WTC11 (cell line): ENCODE measurements at regions not wholly inside any gene's neighbourhood (a gene's known extent, or its start where the extent isn't known, plus 50 kb on each side); places are given as distances from the start of the nearest gene placed in this dataset.

ENCODE experiments used
- ATAC-seq: fragments of 200-7000 bp; cut with Tn5 transposase; 2 replicates; pipeline ENCODE4 v1.10.0; 2021; ENCODE audit warnings: mild to moderate bottlenecking, moderate library complexity
- CTCF ChIA-PET: fragments of 300-600 bp; sonication (Branson Sonifier 250); formaldehyde crosslinking; loops from one replicate; lab custom pipeline; 2021; ENCODE audit warnings: antibody characterized with exemption; lab: Charles Lee
- POLR2A ChIA-PET: fragments of 350-600 bp; sonication (Branson Sonifier 250); formaldehyde crosslinking; loops from one replicate; lab custom pipeline; 2021; ENCODE audit warnings: antibody characterized with exemption; lab: Charles Lee
- DNase-seq: peaks from one replicate; pipeline ENCODE4 v3.0.0; 2021; ENCODE audit warnings: low spot score
- H3K27ac Mint-ChIP-seq: 2 replicates; pipeline ENCODE4 v1.8.0; 2021; ENCODE audit warnings: mixed read lengths
- H3K27me3 Mint-ChIP-seq: 2 replicates; pipeline ENCODE4 v1.8.0; 2021; ENCODE audit warnings: low read depth, mild to moderate bottlenecking, moderate library complexity, mixed read lengths
- H3K36me3 Mint-ChIP-seq: 2 replicates; pipeline ENCODE4 v1.8.0; 2021; ENCODE audit warnings: mixed read lengths
- H3K4me1 Mint-ChIP-seq: 2 replicates; pipeline ENCODE4 v1.8.0; 2022; ENCODE audit warnings: mixed read lengths
- H3K4me3 Mint-ChIP-seq: 2 replicates; pipeline ENCODE4 v1.8.0; 2021; ENCODE audit warnings: mild to moderate bottlenecking, moderate library complexity, mixed read lengths
- H3K9me3 Mint-ChIP-seq: 2 replicates; pipeline ENCODE4 v1.8.0; 2021; ENCODE audit warnings: mixed read lengths
- CDX4 ChIP-seq: fragments of 250-450 bp; sonication (Bioruptor Pico); IDR thresholded peaks from 2 replicates; pipeline ENCODE4 v1.9.0; 2021; ENCODE audit warnings: moderate library complexity, mild to moderate bottlenecking, inconsistent platforms, borderline replicate concordance
- CTCF ChIP-seq: fragments of 200-600 bp; IDR thresholded peaks from 2 replicates; pipeline ENCODE4 v1.8.0; 2022; ENCODE audit warnings: antibody characterized with exemption
- FOXP1 ChIP-seq: sonication (generic); formaldehyde crosslinking; IDR thresholded peaks from 2 replicates; pipeline ENCODE4 v1.8.0; 2022; ENCODE audit warnings: missing genetic modification reagents, mild to moderate bottlenecking, moderate library complexity, borderline replicate concordance
- KAT7 ChIP-seq: sonication (generic); formaldehyde crosslinking; IDR thresholded peaks from 2 replicates; pipeline ENCODE4 v1.8.1; 2023; ENCODE audit warnings: missing genetic modification reagents, mild to moderate bottlenecking, borderline replicate concordance
- MXD4 ChIP-seq: fragments of 250-450 bp; sonication (Bioruptor Pico); IDR thresholded peaks from 2 replicates; pipeline ENCODE4 v1.8.0; 2021; ENCODE audit warnings: mild to moderate bottlenecking, moderate library complexity, borderline replicate concordance
- MYBL2 ChIP-seq: sonication (generic); formaldehyde crosslinking; IDR thresholded peaks from 2 replicates; pipeline ENCODE4 v1.8.1; 2023; ENCODE audit warnings: mild to moderate bottlenecking, moderate library complexity, missing genetic modification reagents
- NR1H2 ChIP-seq: sonication (generic); formaldehyde crosslinking; IDR thresholded peaks from 2 replicates; pipeline ENCODE4 v1.9.0; 2021; ENCODE audit warnings: mild to moderate bottlenecking, moderate library complexity, missing genetic modification reagents
- PRRX2 ChIP-seq: fragments of 250-450 bp; sonication (Bioruptor Pico); IDR thresholded peaks from 2 replicates; pipeline ENCODE4 v1.8.0; 2021; ENCODE audit warnings: mild to moderate bottlenecking
- SP1 ChIP-seq: sonication (generic); formaldehyde crosslinking; conservative IDR thresholded peaks from 2 replicates; pipeline ENCODE4 v1.8.1; 2022; ENCODE audit warnings: missing genetic modification reagents
- TCF7 ChIP-seq: sonication (generic); formaldehyde crosslinking; IDR thresholded peaks from 2 replicates; pipeline ENCODE4 v1.8.0; 2022; ENCODE audit warnings: mild to moderate bottlenecking, low read depth, missing genetic modification reagents, moderate library complexity
- USF2 ChIP-seq: sonication (generic); formaldehyde crosslinking; IDR thresholded peaks from 2 replicates; pipeline ENCODE4 v1.8.1; 2023; ENCODE audit warnings: mild to moderate bottlenecking, missing genetic modification reagents, moderate library complexity
- ZNF281 ChIP-seq: sonication (generic); formaldehyde crosslinking; IDR thresholded peaks from 2 replicates; pipeline ENCODE4 v1.8.0; 2023; ENCODE audit warnings: mild to moderate bottlenecking, missing genetic modification reagents
- ZNF425 ChIP-seq: fragments of 250-450 bp; sonication (Bioruptor Pico); conservative IDR thresholded peaks from 2 replicates; pipeline ENCODE4 v1.9.0; 2021; ENCODE audit warnings: mild to moderate bottlenecking
- ZNF532 ChIP-seq: fragments of 250-450 bp; sonication (Bioruptor Pico); IDR thresholded peaks from 2 replicates; pipeline ENCODE4 v1.9.0; 2021; ENCODE audit warnings: mild to moderate bottlenecking, borderline replicate concordance
- ZNF671 ChIP-seq: fragments of 250-450 bp; sonication (Bioruptor Pico); IDR thresholded peaks from 2 replicates; pipeline ENCODE4 v1.8.0; 2021; ENCODE audit warnings: mild to moderate bottlenecking

GRCh38 chr13:39232401-39232980 is 194.2 kb downstream of the NHLRC3 start (continued):
- no peak for TF ChIP-seq ZNF281 (CRISPR knock-in tag)
- TF ChIP-seq MYBL2 (CRISPR knock-in tag), result no peak

GRCh38 chr13:39232999-39233398 is 194.7 kb downstream of the NHLRC3 start:
- Mint-ChIP-seq H3K27me3 (no peaks in the 10 kb centered on the region), H3K4me3 (no peak overlapping the region), H3K27ac (no peak overlapping the region), H3K36me3 (no peaks in the 10 kb centered on the region), H3K4me1 (peaks cover 3% of the 10 kb centered on the region; the same call in 1 of the 2 replicates), H3K9me3 (no peaks in the 10 kb centered on the region)
- no peak for TF ChIP-seq SP1
- TF ChIP-seq MXD4 (CRISPR knock-in tag), result no peak
- TF ChIP-seq TCF7 (CRISPR knock-in tag), result no peak
- no peak for TF ChIP-seq KAT7 (CRISPR knock-in tag)
- no peak for TF ChIP-seq ZNF425
- TF ChIP-seq NR1H2 (CRISPR knock-in tag), result no peak
- TF ChIP-seq ZNF671 (CRISPR knock-in tag), result no peak
- TF ChIP-seq PRRX2 (CRISPR knock-in tag), result no peak
- no peak for TF ChIP-seq ZNF532 (CRISPR knock-in tag)
- no peak for TF ChIP-seq USF2 (CRISPR knock-in tag)
- TF ChIP-seq FOXP1 (CRISPR knock-in tag), result no peak
- DNase-seq, result no peak
- no peak for ATAC-seq
- CTCF ChIA-PET, result no interaction called here
- POLR2A ChIA-PET, result no interaction called here

- no peak overlapping the region for H3K27ac Mint-ChIP-seq
- H3K9me3 Mint-ChIP-seq, result no peaks in the 10 kb centered on the region
- no peaks in the 10 kb centered on the region for H3K36me3 Mint-ChIP-seq
- ATAC-seq, result no peak
- CTCF ChIA-PET, result no interaction called here
- no peak for DNase-seq
- H3K4me3 Mint-ChIP-seq, result no peak overlapping the region
- peaks cover 3% of the 10 kb centered on the region; the same call in 1 of the 2 replicates for H3K4me1 Mint-ChIP-seq
- no peaks in the 10 kb centered on the region for H3K27me3 Mint-ChIP-seq
- POLR2A ChIA-PET, result no interaction called here
- TF ChIP-seq CDX4 (CRISPR knock-in tag) (no peak), CTCF (no peak), MYBL2 (CRISPR knock-in tag) (no peak), ZNF532 (CRISPR knock-in tag) (no peak)
These were observed 195.3 kb downstream of the NHLRC3 start for GRCh38 chr13:39233519-39233918.
